HG03045 (cell line): ENCODE measurements at regions not wholly inside any gene's neighbourhood (a gene's known extent, or its start where the extent isn't known, plus 50 kb on each side); places are given as distances from the start of the nearest gene placed in this dataset.

ENCODE experiments used
- ATAC-seq: cut with Tn5 transposase; IDR thresholded peaks from one replicate; pipeline ENCODE4 v1.9.1; 2021; ENCODE audit warnings: mild to moderate bottlenecking, moderate library complexity; ENCODE audit not compliant: unreplicated experiment

GRCh38 chr2:60106836-60107529 lies 446.5 kb downstream of the BCL11A start:
- ATAC-seq: no peak

GRCh38 chr2:60105906-60106305 lies 447.5 kb downstream of the BCL11A start:
- ATAC-seq: no peak

DNA sequence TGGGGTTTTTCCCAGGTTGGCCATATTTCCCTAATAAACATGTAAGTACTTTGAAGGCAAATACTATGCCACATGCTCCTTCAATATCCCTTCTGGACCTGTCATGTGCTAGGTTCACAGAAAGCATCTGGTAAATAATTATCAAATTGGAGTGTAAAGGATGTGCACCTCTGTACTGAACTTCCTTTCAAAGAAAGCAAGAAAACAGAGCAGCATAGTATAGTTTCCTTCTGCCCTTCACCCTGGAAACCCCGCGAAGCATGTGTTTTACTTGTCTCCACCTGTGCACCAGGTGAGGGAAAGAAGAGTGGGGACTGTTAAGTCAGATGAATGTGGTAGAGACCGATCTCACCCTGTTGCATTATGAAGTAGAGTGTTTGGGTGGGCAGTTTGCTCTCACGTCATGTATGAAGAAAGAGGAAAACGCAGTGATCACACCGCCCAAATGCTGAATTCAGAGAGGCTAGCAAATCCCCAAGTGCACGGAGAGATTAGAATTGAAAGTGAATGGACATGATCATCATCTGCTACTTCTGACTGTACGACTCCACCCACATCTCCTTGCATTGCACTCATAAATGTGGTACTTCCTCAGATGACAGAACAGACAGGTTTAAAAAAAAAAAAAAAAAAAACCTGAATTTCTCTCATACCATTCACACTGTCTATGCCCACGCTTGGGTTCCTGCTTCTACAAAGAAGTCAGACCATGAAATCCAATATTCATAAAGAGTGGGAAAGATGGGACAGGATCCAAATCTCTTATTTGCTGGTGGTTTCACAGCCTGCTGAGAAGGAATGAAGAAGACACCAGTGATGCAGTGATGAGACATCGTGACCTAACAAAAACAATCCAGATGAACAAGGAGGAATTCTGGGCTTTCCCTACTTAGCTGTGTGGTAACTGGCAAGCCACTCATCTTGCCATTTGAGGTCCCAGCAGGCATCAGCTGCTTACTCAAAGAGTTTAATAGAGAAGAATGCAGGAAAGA lies 448.6 kb downstream of the BCL11A start:
- no peak for ATAC-seq

DNA sequence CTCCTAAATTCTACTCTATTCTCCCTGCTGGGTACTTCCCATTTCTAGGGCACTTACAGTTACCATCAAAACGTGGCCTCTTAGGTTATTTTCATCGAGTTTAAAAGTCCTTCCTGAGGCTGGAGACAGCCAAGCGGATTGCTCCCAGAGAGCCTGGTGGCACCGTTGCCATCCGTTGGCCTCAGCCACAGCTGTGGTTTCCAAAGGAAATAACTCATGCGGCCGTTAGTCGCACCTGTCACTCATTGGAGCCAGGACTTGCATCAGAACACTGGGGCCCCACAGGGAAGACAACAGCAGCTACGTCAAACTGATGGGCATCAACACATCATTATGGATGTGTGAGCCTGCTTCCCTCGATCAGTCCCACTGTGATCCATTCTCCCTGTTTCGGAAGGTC lies 453.4 kb downstream of the BCL11A start:
- ATAC-seq: no peak

GRCh38 chr2:60098996-60099395 lies 454.5 kb downstream of the BCL11A start:
- ATAC-seq: no peak

DNA sequence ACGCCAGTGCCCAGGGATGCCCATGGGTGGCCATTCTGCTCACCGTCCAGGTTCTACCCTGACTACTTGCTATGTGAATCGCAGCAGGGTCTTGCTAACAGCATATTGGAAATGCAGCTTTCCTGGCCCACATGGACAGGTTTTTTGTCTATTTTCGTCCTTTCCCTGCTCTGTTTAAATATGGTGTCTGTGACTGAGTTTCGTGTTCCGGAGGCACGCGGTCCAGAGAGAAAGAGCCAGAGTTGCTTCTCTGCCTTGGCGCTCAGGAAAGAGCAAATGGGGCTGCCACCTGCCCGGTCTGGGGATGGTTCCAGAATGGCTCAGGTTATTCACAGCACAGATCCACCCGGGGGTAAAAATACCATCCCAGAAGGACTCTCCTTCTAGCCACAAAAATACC lies 456.2 kb downstream of the BCL11A start:
- no peak for ATAC-seq

- ATAC-seq: no peak
Measured at GRCh38 chr2:60096556-60096955, 456.9 kb downstream of the BCL11A start.

DNA sequence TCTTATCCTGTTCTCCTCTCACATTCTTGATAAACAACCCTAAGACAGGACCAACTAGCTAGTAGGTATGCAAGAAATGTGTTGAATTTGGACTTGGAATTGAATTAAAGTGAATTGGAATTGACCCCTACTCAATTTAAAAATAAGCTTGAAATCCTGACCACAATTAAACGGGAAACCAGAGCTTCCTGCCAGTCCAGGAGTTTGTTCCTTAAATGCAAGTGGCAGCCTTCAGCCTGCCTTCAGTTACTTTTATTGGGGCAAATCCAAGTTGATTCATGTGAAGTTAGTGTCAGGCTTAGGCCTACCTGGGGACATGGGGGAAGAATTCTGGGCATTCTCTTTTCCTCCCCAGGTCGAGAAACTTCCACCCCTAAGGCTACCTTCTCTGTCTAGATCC lies 457.6 kb downstream of the BCL11A start:
- ATAC-seq: no peak

DNA sequence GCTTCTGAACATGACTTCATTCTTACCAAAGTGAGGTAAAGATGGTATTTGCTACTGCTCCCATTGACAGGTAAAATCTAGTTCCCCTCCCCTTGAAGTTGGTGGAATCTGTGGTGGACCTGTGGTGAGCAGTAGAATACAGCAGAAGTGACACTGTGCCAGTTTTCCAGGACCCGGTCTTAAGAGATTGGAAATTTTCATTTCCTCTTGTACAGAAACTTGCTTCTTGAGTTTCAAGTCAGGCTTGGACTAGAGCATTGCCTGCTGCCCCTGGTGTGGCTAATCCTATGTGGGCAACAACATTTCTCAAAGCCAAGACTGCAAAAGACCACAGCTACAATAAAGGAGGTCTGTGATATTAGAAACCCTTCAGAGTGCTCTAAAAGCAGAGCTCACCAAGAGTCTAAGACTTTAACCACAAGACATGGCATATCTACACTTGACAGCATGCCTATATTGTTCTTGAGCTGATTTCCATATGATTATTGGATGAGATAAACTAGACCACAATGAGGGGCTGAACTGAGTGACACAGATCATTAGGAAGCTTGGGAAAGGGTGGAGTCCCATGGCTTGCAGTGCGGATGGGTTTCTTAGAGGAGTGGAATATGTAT lies 458.1 kb downstream of the BCL11A start:
- no peak for ATAC-seq

- no peak for ATAC-seq
Measured at GRCh38 chr2:60094450-60094929, 459.0 kb downstream of the BCL11A start.

DNA sequence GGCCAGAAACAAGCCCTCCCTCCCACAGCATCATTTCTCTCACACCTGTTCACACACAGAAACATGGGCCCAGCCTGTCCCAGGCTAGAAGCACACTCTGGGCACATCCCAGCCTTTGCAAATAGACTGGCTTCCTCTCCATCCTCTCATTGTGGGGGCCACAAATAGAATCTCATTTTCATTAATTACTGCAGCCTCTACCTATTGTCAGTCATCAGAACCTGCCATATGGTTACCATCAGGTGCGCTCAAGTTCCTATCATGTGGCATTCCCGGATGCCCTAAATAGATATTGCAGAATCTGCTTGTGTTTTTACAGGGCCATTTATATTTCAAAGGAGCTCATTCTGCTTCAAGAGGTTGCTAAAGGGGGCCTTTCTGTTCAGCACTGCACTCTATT lies 460.7 kb downstream of the BCL11A start:
- no peak for ATAC-seq

GRCh38 chr2:60091894-60092293 lies 461.6 kb downstream of the BCL11A start:
- no peak for ATAC-seq

DNA sequence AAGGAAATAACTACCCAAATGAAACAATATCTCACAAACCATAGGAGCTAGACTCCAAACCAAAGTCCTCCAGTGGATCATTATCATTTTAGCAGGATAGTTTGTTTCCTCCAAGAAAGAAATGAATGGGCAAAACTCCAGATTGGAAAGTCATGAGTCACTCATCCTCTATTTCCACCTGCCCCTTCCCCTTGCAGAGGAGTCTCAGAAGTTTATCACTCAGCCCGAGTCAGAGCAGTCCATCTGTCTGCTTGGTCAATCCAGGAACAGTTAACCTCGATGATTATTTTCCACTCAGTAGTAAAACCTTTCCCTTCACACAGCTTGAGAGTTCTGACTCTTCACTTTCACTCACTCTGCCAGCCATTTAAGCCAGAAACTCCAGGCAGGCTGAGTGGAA lies 462.2 kb downstream of the BCL11A start:
- ATAC-seq: no peak

GRCh38 chr2:60079562-60079961 lies 473.9 kb downstream of the BCL11A start:
- no peak for ATAC-seq

DNA sequence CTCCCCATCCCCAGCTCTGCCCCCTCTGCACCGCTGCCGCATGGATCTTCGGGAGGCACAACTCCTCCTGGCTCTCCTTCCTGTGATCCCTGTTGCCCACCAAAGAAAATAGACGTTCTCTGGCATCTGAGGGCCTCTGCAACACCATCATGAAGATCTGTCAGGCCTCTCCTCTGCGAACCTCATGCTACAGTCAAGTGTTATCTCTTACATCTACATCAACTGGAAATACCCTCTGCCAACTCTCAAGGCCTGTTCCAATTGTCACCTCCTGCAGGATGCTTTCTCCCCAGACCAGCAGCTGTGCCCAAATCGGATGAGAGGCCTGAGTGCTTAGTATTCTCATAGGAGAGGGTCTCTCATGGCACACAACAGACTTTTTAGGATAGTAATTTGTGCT lies 478.4 kb downstream of the BCL11A start:
- no peak for ATAC-seq

- no peak for ATAC-seq
Measured at GRCh38 chr2:60073201-60073600, 480.3 kb downstream of the BCL11A start.

DNA sequence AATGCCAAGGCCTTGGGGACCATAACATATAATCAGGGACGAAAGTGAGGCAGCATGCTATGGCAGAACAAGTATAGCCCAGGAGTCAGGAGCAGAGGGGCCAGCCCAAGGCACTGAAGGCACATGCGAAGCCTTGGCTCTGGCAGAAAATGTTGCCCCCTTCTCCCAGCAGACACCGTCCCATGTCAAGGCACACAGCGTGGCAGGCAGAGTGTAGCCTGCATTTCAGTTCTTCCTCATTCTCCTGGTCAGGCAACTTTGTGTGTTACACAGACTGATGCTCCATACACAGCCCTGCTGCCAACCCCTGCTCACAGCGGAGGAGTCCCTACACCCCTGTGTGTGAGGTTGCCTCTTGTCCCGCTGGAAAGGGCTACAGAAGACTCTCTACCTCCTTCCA lies 480.8 kb downstream of the BCL11A start:
- no peak for ATAC-seq

DNA sequence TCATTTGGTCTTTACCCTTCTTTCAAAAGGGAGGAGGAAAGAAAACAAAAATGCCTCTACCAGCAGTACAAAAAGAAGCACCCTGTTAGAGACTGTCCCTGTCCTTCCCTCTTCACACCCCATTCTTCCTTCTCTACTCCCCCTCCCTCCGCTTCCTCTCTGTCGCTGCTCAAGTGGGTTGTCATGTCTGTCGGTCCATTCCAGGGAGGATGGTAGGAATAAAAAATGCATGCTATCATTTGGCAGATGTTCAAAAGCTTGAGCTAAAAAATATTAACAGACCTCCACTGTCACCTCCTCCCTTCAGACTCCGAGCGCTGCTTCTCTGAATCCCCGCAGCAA lies 482.0 kb downstream of the BCL11A start:
- ATAC-seq: no peak

DNA sequence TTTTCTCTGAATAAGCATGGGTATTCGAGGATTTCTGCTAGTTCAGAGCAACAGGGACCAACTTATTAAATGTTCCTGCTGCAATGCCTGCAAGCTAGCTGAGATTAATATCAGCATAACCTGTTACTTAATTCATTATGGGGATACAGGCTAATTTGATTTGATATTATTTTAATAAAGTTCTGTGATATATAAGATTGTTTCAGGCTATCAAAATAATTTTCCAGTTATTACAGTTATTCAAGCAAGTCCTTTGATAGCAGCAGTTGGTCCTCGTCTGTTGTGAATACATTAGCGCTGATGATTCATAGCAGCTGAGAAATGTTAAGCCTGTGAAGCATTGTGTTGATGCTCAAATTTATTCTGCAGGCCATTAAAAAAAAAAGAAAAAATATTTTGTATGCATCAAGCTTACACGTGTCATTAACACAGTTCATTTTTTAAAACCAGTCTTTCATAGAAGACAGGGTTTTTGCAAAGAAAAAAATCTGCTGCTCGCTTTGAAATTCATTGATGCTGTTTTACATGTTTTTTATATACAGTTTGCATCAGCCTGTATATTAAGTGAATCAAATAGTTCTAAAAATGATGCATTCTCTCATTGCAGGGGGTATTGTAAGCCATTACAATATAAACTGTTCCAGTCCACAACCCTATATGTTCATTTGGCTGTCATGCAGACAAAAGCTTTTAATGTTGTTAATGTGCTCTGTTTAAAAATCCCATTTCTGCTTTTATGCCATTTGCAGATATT lies 482.5 kb downstream of the BCL11A start:
- ATAC-seq: no peak

DNA sequence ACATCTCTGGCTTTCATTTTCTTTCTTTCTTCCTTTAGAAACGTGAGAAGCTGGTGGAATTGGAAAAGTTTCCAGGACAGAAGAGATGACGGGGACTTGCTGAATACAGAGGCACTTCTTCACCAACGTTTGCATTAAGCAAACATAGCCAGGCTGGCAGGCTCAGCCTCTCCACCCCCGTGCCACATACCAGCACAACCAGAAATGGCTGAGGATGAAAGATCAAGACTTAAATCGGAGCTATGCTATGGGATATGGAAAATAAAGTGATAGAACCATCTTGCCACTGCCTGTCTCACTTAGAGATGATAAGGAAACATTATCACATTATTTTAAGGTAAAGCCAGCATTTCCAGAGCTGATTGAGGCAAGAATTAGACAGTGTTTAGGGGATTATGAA lies 483.3 kb downstream of the BCL11A start:
- ATAC-seq: no peak

DNA sequence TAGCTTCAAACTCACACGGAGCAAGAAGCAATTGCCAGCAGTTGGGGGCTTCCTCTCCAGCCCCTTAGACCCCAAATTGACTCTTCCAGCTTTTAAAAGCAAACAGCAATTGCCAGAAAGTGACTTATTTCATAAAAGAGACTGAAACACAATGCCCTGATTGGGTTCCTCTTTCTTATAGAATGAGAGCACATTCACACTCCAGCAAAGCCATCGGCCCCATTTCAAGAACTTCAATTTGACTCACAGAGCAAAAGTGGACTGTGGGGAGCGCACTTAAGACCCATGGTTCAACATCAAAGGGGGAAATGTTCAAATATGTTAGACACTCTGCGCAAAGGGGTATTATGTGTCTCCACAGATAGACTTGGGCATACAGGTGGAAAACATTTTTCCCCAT lies 484.7 kb downstream of the BCL11A start:
- no peak for ATAC-seq
